Retina (tissue), 1 donor: ENCODE measurements at regions not wholly inside any gene's neighbourhood (a gene's known extent, or its start where the extent isn't known, plus 50 kb on each side); places are given as distances from the start of the nearest gene placed in this dataset.
A peak's percentile ranks its signal among the peaks of the same experiment; 100 is the strongest.
"Not testable (repeated sequence)": the region's sequence is repeated elsewhere in the genome, so short reads cannot be mapped to it uniquely, and the experiment has no call there.

Source experiments
- DNase-seq: peaks from one replicate; pipeline ENCODE4 v3.0.0-alpha.2; 2016

DNA sequence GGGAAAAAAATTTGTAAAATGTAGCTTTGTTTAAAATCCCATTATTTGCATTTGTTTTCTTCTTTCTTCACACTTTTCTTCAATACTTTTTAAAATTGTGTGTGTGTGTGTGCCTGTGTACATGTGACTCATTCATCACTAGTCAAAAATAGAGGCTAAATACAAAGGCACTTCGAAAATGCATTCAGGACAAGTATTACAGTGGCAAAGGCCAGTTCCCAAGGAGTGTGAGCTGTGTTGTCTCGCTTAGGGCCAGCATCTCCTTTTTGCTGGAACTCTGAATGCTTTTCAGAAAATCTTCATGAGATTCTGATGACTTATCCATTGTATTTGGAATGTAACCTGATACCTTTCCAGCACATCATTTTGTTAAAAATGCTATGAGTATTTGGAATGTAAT is 288.5 kb upstream of the CNR1 start:
- DNase-seq, result no peak

DNA sequence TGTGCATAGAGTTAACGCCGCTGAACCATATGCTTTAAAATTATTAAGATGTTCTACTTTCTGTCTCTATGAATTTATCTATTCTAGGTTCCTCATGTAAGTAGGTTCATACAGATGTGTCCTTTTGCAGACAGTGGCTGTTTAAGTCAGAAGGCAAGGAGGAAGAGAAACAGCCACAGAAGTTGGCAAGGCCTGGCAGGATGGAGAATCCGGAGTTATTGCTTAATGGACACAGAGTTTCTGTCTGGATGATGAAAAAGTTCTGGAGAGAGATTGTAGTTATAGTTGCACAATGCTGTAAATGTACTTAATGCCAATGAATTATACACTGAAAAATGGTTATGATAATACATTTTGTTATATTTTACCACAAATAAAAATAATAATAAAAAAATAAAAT is 283.6 kb upstream of the CNR1 start:
- no peak for DNase-seq

DNA sequence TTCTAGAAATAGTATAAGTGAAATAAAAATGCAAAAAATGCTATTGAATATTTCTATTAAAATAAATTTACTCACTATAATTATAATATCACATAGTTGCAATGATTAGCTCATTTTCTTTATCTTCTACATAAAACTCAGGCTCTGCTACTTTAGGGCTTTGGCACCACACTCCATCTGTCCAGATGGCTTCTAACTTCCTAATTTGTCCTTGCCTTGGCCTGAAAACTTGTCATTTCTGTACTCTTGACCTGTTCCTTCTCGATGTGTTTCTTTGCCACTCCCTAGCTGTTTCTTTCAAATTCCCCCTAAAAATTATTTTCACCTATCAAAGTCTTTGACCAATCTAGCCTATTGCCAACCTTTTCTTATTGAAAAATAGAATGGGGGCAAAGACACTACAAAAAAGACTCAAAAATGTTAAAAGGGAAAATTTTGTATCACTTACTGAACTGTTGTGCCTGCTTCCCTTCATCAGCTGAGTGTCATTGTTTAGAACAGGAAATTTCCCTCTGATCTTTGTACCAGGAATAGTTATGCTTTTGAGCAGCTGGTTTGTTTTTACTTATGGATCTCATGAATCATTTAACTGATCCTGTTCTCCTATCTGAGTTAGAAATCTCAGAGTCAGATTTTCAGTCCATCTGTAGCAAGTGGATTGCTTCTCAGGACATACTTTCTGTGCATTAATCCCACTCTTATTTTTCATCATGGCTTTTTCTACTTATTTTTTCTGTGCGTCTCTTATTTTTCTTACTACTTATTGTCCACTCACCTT is 279.2 kb upstream of the CNR1 start:
- DNase-seq, result no peak

DNA sequence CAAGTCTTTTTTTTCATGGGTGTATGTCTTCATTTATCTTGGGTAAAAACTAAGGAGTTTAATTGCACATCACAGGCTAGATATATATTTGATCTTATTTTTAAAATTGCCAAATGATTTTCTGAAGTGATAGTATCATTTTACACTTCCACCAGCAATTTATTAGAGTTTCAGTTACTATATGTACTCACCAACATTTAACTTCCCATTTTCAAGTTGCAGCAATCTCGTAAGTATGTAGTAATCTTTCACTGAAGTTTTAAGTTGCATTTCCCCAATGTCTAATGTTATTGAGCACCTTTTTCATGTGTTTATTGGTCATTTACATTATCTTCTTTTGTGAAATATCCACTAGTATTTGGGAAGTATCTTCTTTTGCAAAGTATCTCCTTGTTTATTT is 277.4 kb upstream of the CNR1 start:
- DNase-seq, result no peak

DNA sequence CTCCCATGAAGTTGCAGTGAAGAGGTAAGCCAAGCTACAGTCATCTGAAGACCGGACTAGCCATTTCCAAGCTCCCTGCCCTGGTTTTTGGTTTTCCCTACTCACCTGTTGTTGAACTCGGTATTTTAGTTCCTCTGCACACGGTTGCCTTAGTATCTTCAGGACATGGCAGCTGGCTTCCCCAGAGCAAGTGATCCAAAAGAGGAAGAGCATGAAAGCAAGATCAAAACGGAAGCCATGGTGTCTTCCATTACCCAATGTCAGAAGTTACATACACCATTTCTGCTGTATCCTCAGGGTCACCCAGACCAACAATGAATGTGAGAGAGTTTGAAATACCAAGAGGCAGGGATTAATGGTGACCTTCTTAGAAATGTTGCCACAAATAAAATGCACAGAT is 276.6 kb upstream of the CNR1 start:
- no peak for DNase-seq

DNA sequence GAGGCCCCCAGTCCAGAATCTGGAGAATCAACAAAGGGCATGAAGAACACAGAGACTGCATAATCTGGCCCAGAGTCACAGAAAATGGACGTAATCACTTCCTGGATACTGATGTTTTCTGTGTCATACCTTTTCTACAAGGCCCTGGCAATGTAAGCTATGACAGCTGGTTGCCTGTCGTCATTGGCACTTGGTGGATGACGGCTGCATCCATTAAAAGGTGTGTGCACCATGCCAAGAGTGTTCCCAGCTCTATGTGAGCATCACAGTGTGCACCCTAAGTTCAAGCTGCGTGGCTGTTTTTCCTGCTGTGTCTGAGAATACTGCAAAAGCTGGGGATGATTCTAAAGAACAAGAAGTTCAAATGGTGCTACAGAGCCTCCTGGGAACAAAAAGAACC is 275.2 kb upstream of the CNR1 start:
- DNase-seq, result no peak

DNA sequence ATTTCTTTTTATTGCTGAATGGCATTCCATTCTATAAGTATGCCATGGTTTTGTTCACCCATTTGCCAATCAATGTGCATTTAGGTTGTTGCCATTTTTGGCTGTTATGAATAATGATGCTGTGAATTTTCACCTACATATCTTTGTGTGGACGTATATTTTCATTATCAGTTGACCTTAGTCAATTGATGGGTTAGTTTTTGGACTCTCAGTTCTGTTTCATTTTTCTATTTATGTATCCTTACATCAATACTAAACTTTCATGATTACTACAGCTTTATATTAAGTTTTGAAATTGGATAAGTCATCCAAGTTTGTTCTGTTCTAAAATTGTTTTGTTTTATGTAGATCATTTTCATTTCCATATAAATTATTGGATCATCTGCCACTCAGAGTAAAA is 261.9 kb upstream of the CNR1 start:
- no peak for DNase-seq

DNA sequence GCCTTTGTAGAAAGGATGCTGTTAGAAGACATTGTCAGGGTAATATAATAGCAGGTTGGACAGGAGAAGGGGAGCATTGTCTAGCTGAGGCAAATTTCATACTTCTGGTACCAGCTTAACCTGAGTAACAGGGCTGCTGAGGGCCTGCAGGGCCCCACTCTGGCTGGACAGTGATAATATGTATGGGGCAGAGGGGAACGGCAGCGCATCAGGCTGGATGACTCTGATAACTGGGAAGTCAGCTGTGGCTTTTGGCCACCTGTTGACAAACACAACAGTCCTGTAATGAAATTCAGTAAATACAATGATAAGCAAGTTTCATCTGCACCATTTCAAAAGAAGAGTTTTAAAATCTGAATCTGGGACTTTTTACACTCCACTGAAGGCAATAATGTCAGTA is 259.9 kb upstream of the CNR1 start:
- DNase-seq, result peak; percentile 15

DNA sequence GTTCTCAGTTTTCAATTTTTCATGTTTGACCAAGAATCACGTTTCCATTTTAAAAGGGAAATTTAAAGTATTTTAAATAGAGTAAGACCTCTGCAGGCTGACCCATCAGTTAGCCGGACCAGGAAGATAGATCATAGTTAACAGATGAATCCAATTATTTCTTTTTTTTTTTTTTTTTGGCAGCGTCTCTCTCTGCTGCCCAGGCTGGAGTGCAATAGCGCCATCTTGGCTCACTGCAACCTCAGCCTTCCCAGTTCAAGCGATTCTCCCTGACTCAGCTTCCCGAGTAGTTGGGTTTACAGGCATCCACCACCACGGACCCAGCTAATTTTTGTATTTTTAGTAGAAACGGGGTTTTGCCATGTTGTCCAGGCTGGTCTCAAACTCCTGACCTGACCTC is 256.7 kb upstream of the CNR1 start:
- no peak for DNase-seq

DNA sequence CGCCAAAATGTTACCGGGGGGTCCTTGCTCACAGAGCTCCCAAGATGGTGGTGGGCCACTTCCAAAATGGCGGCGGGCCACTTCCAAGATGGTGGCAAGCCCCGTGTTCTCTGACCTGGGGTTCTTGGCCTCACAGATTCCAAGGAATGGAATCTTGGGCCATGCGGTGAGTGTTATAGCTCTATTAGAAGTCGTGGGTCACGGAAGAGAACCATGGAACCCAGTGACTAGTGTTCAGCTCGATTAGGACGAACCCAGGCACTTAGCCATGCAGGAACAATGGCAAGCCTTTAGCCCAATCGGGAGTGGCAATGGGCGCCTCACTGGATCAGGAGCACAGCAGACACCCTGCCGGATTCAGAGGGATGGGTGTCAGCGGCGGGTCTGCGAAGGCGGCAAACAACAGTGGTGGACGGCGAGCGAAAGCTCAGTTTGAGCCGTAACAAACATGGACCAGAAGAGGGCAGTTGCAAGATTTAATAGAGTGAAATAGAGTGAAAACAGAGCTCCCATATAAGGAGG is 254.9 kb upstream of the CNR1 start:
- not testable (repeated sequence) for DNase-seq

DNA sequence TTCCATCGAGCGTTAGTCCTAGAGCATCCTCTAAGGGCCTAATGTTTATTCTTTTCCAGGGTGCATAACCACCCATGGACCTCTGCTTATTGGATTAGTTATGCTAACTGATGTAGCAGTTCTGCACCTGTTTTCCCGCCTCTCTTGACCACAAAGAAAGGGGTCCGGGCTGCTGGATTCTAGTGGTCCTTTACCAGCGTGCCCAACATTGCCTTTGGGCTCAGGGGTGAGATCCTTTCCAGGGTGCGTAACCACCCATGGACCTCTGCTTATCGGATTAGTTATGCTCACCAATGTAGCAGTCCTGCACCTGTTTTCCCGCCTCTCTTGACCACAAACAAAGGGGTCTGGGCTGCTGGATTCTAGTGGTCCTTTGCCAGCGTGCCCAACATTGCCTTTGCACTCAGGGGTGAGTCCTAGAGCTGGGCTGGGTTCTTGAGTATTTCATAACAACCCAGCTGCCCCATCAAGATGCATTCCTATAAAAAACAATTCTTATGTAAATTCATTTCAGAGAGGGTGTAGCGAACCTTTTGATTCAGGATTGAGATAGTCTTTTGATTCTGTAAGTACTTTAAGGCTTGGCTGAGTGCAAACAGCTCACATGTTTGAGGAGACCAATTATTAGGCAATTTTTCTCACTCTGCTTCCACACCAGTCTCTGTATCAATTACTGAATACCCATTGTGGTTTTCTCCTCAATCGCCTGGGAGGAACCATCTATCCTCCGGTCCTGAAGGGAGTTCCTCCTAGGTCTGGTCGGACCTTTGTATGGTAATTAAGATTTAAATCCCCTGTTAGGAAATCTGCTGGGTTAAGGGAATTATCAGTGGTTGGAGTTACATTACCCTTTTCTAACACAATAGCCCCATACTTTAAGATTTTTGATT is 253.0 kb upstream of the CNR1 start:
- DNase-seq, result not testable (repeated sequence)

DNA sequence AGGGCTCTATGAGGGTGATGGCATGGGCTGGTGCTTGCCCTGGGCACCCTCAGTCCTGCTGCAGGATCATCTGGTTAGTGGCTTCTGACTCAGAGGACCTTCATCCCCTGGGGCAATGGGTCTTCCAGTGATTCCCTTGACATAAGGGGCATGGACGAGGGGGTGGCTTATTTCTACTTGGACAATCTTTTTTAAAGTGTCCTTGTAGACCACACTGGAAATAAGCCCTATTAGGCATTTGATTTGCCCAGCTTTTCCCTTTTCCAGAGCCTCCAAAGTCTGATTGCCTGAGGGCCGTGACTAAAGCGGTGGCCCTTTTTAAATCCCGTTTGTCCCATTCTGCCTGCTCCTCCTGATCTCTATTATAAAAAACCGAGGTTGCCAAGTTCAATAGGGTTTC is 251.2 kb upstream of the CNR1 start:
- DNase-seq, result not testable (repeated sequence)

DNA sequence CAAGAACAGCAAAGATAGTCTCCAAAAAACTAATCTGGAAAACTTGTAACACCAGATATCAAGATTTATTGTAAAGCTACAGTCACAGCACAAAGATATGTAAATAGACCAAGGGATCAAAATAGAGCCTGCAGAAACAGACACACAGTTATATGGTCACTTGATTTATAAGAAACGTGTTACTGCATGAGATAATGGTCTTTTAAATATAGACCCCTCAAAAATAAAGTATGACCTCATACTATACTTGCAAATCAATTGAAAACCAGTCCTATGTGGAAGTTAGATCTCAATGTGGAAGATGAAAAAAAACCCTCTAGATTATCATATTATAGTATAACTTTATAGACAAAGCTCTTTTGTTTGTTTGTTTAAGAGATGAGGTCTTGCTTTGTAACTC is 247.3 kb upstream of the CNR1 start:
- no peak for DNase-seq

DNA sequence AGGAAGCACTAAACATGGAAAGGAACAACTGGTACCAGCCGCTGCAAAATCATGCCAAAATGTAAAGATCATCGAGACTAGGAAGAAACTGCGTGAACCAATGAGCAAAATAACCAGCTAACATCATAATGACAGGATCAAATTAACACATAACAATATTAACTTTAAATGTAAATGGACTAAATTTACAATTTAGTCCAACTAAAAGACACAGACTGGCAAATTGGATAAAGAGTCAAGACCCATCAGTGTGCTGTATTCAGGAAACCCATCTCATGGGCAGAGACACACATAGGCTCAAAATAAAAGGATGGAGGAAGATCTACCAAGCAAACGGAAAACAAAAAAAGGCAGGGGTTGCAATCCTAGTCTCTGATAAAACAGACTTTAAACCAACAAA is 242.2 kb upstream of the CNR1 start:
- not testable (repeated sequence) for DNase-seq

DNA sequence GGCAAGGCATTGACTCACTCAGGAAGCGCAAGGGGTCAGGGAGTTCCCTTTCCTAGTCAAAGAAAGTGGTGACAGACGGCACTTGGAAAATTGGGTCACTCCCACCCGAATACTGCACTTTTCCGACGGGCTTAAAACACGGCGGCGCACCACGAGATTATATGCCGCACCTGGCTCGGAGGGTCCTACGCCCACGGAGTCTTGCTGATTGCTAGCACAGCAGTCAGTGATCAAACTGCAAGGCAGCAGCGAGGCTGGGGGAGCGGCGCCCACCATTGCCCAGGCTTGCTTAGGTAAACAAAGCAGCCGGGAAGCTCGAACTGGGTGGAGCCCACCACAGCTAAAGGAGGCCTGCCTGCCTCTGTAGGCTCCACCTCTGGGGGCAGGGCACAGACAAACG is 240.5 kb upstream of the CNR1 start:
- not testable (repeated sequence) for DNase-seq

DNA sequence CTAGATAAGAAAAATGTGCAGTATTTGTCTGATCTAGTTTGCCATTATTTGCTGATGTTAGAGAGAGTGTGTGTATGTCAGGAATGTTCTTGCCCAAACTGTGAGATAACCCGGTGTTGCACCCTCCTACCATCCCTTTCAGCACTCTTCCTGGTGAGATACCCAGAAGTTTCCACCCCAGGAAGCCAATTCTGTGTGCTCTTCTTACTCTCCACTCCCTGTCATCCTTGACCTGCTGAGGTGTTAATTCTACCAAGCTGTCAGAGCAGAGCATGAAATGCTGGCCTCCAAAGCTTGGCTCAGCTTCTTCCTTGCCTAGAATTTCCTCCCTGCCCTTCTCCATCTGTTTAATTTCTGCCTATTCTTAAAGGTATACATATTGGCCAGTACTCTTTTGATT is 237.3 kb upstream of the CNR1 start:
- no peak for DNase-seq

DNA sequence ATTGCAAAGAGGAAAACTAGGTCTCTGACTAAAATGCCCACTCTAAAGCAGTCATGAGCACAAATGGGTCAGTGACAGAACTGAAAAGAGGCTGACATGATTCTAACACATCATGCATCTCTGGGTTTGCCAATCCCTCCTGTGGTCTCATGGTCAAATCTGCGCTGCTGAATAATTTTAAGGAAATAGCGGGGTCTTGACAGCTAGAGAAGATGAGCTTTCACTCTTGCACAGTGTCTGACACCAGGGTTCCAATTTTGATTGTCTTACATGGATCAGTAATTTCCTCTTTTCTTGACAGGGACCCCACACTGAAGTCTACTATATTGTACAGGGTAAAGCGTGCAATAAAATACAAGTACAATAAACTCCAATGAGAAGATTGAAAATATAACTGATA is 236.8 kb upstream of the CNR1 start:
- no peak for DNase-seq

DNA sequence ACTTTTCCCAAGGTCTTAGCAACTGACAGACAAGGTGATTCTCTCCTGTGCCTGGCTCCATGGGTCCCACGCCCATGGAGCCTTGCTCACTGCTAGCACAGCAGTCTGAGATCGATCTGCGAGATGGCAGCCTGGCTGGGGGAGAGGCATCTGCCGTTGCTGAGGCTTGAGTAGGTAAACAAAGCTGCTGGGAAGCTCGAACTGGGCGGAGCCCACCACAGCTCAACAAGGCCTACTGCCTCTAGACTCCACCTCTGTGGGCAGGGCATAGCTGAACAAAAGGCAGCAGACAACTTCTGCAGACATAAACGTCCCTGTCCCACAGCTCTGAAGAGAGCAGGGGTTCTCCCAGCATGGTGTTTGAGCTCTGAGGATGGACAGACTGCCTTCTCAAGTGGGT is 224.9 kb upstream of the CNR1 start:
- DNase-seq, result not testable (repeated sequence)

DNA sequence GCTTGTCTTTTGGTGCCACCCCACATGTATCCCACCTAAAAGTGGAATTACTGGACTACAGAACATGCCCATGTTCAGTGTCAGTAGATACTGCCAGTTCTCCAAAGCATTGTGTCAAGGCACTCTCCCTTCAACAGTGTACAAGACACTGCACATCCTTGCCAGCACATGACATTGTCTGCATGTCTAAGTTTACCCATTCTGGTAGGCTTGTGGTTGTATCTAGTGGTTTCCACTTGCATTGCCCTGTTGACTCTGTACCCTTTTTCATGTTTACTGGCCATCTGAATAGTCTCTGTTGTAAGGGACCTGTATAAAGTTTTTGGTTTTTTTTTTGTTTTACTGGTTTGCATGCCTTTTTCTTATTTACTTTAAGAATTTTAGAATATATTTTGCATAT is 222.4 kb upstream of the CNR1 start:
- DNase-seq, result no peak

DNA sequence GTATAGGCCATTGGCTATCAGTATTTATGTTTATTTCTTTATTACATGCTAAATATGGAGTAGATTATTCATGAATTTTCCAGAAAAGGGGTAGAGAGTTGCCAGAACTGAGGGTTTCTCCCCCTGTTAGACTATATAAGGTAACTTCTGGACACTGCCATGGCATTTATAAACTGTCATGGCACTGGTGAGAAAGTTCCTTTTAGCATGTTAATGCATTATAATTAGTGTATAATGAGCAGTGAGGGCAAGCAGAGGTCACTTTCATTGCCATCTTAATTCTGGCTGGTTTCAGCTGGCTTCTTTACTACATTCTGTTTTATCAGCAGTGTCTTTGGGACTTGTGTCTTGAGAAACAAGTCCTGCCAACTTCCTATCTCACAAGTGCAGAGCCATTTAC is 220.0 kb upstream of the CNR1 start:
- DNase-seq, result no peak

DNA sequence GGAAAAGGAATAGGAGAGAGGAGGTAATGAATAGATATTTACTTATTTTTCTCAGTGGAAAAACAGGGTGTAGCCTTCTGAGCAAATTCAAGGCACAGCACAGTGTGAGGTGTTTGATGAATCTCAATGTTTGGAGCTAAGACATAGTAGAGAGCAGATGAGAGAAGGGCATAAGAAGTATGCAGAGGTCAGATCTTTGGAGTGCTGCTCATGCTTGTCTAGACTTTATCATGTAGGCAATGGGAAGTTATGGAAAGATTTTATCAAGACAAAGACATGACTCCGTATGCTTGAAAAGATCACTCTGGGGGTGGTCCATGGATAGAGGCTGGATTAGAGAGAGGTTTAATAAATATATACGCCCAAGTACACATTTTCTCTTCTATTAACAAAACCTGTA is 217.0 kb upstream of the CNR1 start:
- no peak for DNase-seq

DNA sequence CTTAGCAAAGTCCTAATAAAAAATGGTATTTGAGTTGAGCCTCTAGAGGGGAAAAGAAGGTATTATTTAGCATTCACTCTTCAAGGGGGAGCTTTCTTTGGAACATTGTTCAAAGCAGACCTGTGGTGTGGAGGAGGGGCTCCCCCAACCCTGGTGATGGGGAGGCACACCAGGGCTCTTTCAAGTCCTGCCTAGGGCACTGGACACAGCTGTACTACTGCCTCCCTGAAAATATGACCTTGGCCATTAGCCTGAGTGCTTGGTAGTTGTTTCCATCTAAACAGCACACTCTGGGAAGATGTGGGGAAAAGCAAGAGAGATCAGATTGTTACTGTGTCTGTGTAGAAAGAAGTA is 215.1 kb upstream of the CNR1 start:
- DNase-seq, result no peak

DNA sequence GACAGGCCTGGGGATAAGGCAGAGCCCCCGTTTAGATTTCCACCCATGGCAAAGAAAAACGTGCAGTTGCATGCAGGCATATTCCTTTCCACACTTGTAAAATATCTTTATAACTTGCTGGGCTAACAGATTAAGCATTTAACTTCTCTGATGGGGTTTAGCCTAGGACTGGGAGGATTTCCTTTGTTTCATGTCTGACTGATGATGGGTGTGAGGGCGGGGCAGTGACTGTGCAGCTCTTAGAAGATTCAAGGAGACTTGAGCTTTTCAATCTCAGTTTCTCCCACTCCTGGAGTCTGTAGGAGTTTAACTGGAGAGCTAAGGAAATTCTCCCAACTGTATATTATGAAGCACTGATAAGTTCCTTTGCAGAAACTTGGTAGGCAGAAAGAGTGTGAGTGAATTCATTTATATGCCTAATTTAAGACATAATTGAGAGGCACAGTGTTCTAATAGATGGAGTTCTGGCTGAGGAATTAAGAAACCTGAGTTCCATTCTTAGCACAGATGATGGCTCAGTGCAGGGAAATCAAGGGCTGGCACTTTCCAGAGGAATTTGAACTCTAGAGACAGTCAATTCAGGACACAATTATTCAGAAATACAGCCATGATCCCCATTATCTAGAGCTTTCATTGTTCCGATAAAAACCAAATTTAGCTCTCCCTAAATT is 214.6 kb upstream of the CNR1 start:
- DNase-seq, result no peak

DNA sequence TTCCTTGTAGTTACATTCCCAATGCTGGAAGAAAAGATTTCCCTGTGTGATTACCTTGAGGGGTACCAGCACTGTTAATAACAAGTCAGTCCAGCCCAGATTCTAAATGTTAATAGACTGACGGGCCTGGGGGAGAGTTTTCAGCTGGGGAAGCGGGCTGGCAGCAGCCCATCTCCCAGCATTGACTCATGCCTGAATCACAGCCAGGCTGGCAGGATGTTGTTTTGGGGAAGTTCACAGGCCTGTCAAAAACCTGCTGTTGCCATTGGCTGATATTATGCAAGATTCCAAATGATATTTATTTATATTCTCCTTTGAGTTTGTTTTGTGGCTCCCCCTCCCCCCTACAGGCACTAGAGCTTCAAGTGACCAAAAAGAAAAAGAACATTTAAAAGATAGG is 213.9 kb upstream of the CNR1 start:
- no peak for DNase-seq
